GM18861 (cell line): ENCODE measurements at regions not wholly inside any gene's neighbourhood (a gene's known extent, or its start where the extent isn't known, plus 50 kb on each side); places are given as distances from the start of the nearest gene placed in this dataset.
"Not testable (repeated sequence)": the region's sequence is repeated elsewhere in the genome, so short reads cannot be mapped to it uniquely, and the experiment has no call there.

ENCODE experiments used
- ATAC-seq: cut with Tn5 transposase; IDR thresholded peaks from one replicate; pipeline ENCODE4 v1.9.1; 2021; ENCODE audit not compliant: unreplicated experiment

DNA sequence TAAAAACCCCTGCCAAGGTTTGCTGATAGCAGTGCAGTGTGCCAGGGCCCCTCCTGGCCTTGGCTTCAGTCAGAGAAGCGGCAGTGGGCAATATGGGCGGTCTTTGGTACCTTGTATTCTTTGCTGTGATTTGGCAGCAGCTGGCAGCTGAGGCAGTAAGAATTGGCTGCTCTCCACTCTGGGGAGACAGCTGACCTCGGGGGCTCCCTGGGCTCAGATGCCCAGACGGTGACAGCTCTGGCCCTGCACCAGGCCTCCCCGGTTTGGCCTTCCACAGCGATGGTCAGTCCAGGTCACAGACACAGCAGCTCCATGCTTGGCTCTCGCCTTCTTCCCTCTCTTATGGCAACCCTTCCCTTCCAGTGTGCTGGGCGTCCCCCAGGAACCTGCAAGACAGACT lies 330.9 kb downstream of the BCOR start:
- ATAC-seq: no peak

- ATAC-seq: no peak
Measured at GRCh38 chrX:39767446-39767845, 330.3 kb downstream of the BCOR start.

DNA sequence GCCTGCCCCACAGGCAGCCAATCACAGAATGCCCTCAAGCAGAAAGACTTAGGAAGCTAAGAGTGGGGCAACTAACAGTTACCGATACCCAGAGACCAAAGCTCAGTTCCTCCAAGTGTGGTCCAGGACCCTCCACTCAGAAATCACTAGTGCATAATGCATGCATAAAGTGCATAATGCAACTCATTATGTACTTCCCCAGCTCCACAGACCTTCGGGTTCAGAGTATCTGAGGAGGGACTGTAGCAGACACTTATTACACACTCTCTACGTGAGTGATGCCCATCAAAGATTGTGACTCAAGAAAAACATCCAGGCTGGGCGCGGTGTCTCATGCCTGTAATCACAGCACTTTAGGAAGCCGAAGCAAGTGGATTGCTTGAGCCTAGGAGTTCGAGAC lies 328.0 kb downstream of the BCOR start:
- ATAC-seq: no peak

- no peak for ATAC-seq
Measured at GRCh38 chrX:39771089-39771488, 326.7 kb downstream of the BCOR start.

DNA sequence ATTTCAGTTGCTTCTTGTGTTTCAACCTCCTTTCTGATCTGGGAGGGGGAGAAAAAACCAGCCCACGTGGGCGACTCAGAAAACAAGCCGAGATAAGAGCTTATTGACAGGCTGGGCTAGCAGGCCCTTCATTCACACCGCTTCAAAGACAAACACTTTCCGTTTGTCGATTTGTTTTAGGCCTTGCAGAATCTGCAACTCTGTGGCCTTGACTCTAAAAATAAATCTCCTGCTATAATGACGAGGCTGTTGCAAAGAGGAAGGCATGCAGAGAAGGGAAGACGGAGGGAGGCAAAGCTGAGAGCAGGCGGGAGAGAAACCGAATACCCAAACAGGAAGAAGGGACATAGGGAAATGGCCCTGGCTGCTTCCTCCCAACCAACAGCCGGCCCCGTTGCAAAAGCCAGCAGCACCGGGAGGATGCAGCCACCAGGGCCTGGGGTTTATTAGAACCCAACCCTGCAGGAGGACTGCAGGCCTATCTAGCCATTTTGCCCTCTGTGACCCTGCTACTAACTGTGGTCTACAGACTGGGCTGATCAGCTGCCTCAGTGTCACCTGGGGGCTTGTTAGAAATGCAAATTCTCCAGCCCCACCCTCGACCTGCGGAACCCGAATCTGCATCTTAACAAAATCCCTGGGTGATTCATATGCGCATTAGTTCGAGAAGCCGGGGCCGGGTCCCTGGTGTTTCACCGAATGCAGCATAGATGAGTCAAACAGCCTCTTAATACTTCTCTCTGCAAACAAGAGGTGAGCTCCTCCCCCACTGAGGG lies 325.5 kb downstream of the BCOR start:
- ATAC-seq: no peak

GRCh38 chrX:39773150-39773549 lies 324.6 kb downstream of the BCOR start:
- no peak for ATAC-seq

- ATAC-seq: no peak
Measured at GRCh38 chrX:39773923-39774773, 323.6 kb downstream of the BCOR start.

DNA sequence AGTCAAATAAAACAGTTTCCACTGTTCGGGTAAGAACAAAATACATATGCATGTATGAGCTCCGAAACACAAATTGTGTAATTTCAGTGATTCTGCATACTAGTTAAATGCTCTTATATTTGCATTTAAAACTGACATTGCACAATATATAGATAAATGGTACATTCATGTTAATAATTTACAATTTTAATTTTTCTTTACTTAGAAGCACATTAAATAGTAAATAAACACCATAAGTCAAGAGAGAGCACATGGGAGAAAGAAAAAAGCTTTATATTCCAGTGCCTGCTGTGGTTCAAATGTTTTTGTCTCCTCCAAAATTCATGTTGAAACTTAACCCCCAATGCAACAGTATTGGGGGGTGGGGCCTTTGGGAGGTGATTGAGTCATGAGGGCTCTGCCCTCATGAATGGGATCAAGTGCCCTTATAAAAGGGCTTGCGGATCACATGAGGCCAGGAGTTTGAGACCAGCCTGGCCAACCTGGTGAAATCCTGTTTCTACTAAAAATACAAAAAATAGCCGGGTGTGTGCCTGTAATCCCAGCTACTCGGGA lies 322.9 kb downstream of the BCOR start:
- no peak for ATAC-seq

DNA sequence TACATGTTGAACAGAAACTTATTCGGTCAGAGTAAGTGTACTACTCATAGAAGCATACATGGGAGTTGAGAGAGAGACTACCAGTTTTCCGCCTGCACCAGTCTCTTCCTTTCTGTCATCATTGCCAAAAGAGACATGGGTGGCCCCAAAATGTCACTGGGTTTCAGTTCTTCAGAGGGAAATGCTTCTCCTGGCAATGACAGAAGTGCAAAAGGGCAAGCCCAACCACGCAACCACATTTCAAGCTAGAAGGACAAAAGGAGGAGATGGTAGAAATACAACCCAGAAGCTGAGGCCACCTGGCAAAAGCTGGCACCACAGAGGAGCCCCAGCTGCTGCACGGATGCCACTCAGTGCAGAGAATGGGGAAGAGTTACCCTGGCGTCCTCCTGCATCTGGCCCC lies 320.1 kb downstream of the BCOR start:
- no peak for ATAC-seq

GRCh38 chrX:39779952-39780783 lies 317.6 kb downstream of the BCOR start:
- no peak for ATAC-seq

- ATAC-seq: no peak
Measured at GRCh38 chrX:39782276-39782675, 315.5 kb downstream of the BCOR start.

DNA sequence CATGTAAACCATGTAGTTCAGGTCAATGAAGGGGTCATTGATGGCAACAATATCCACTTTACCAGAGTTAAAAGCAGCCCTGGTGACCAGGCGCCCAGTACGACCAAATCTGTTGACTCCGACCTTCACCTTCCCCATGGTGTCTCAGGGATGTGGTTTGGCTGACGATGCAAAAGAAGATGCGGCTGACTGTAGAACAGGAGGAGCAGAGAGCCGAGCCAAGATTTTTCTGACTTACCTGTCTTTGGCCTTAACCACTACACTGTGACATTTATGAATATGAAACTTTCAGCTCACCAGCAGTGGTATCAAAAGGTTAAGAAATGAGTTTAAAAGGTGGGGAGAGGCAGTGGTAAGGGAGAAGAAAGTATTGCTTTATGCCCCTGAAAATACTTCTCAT lies 309.8 kb downstream of the BCOR start:
- no peak for ATAC-seq

DNA sequence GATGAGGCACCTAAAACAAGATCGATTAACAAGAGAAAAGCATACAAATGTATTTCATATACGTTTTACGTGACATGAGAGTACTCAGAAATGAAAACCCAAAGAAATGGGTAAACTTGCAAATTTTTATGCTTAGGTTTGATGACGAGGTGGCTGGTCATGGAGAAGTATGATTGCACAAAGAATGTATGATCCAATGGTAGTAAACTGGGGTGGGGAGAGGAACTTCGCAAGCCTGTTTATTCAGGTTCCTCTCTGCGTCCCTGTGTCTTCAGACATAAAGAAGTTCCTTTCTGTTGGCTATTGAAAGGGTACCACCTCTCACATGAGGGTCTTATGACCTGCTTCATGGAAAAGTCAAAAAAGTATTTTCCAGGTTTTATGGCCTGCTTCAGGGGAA lies 309.2 kb downstream of the BCOR start:
- ATAC-seq: no peak

GRCh38 chrX:39791691-39792090 lies 306.1 kb downstream of the BCOR start:
- no peak for ATAC-seq

DNA sequence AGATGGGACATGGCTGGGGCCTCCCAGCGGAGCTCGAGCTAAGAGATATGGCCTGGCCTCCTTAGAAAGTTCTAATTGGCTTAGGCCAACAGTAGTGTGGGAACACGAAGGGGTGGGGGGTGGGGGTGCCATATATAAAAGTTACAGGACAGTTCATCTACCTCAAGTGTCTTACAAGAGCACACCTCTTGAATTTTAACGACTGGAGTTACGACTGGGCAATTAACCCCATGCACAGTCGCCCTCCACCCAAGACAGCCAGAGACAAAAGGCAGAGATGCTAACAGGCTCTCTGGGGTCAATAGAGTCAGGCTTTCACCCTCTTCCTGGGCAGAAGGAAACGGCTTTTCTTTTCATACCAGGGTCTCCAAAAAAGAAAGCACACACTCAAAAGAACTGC lies 302.2 kb downstream of the BCOR start:
- no peak for ATAC-seq

- ATAC-seq: no peak
Measured at GRCh38 chrX:39796856-39797255, 300.9 kb downstream of the BCOR start.

GRCh38 chrX:39798488-39798887 lies 299.3 kb downstream of the BCOR start:
- ATAC-seq: not testable (repeated sequence)

- ATAC-seq: no peak
Measured at GRCh38 chrX:39802354-39802753, 295.4 kb downstream of the BCOR start.

DNA sequence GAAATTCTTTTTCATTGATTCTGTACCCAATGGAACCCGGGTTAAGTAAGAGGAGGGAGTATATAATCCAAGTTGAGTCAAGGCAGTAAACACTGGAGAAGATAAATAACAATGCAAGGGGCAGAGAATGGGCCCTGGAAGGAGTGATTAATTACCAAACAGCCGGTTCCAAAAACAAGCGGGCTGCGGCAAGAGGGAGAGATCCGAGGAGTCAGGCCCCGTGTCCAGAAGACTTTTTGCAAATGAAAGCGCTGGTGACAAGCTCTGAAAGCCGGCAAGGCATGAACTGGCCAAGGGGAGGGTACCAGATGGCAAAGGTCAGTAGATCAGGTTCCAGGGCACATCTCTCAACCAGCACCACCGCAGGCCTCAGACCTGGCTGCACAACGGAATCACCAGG lies 294.9 kb downstream of the BCOR start:
- no peak for ATAC-seq

- no peak for ATAC-seq
Measured at GRCh38 chrX:39805022-39805421, 292.7 kb downstream of the BCOR start.

DNA sequence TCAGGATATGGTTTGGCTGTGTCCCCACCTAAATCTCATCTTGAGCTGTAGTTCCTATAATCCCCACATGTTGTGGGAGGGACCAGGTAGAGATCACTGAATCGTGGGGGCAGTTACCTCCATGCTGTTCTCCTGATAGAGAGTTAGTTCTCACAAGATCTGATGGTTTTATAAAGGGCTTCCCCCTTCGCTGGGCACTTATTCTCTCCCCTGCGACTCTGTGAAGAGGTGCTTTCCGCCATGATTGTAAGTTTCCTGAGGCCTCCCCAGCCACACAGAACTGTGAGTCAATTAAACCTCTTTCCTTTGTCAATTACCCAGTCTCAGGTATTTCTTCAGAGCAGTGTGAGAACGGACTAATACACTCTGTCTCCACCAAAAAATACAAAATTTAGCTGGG lies 291.9 kb downstream of the BCOR start:
- ATAC-seq: no peak
